ENCODE measurements at regions not wholly inside any gene's neighbourhood (a gene's known extent, or its start where the extent isn't known, plus 50 kb on each side); places are given as distances from the start of the nearest gene placed in this dataset.
A peak's percentile ranks its signal among the peaks of the same experiment; 100 is the strongest.

DNA sequence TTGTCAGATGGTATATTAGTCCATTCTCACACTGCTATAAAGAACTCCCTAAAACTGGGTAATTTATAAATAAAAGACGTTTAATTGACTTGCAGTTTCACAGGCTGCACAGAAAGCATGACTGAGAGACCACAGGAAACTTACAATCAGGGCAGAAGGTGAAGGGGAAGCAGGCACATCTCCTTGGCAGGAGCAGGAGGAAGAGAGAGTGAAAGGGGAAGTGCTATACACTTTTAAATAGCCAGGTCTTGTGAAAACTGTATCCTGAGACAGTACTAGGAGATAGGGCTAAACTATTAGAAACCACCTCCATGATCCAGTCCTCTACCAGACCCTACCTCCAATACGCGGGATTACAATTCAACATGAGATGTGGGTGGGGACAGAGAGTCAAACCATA is 193.9 kb upstream of the KCNG1 start:
- DNase-seq, result no peak

DNA sequence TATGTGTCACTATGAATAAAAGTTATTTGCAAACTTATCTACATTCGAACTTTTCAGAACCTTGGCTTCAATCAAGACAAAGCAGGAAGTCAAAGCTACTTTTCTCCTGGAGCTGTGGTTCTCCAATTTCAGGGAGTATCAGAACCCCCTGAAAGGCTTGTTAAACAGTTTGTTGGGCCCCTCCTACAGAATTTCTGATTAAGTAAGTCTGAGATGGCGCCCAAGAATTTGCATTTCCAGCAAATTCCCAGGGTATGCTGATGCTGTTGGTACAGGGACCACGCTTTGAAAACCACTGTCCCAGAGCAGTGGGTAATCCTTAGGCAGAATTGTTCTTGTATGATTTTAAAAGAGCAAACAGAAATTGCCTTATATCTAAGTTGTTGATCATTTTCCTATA is 189.9 kb upstream of the KCNG1 start:
- DNase-seq, result no peak

DNA sequence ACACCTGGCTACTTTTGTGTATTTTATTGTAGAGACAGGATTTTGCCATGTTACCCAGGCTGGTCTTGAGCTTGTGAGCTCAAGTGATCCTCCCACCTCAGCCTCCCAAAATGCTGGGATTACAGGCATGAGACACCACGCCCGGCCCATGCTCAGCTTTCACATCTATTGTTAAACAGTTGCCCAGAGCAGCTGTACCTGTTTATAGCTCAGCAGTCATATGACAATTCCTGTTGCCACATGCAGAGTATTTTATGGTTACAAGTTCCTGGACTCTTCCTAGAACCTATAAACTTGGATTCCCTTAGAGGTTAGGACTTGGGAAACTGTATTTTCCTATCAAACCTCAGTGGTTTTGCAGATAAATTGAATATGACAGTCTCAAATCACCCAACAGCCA is 188.3 kb upstream of the KCNG1 start:
- no peak for DNase-seq

DNA sequence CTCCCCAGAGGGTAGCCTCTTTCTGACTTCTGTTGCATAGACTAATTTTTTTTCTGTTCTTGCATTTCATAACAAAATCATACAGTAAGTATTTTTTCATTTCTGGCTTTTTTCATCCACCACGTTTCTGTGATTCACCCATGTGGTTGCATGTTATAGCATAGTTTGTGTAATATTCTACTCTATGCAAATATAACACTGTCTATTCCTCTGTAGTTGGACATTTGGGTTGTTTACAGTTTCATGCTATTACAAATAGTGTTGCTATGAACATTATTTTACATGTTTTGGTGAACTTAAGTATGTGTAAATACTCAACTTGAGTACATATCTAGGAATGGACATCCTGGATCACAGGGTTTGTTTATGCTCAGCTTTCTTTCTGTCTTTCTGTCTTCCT is 187.2 kb upstream of the KCNG1 start:
- DNase-seq, result no peak

DNA sequence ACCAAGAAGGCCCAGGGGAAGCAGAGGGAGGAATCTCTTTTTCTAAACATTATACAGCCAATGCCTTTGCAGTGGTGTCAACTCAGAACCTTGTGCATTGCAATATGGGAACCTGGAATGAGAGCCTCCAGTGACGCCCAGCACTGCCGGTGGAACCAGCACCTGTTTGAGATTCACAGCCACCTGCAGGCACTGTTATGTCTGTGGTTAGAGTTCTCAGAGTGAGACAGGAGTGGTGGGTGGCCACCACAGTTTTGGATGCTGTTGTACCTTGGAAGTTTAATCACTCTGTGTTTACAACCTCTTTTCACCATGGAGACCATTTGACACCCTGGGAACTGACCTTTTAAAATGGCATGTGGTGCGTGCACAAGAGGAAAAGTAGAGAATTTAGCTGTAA is 185.3 kb upstream of the KCNG1 start:
- no peak for DNase-seq

DNA sequence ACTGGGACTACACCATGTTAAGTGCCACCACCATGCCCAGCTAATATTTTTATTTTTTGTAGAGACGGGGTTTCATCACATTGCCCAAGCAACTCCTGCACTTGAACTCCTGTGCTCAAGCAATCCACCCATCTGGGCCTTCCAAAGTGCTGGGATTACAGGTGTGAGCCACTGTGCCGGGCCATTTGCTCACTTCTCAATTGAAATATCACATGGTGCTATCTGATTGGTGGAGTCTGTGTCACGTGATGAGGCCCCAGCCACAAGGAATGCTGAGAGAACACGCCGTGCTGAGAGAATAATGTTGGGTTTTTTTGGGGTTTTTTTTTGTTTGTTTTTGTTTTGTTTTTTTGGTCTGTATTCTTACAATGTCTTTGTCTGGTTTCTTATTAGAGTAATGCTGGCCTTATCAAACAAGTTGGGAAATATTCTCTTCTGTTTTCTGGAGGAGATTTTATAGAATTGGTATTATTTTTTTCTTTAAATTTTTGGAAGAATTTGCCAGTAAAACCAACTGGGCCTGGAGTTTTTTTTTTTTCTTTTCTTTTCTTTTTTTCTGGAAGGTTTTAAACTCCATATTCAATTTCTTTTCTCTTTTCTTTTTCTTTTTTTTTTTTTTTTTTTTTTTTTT is 183.2 kb upstream of the KCNG1 start:
- no peak for DNase-seq

DNA sequence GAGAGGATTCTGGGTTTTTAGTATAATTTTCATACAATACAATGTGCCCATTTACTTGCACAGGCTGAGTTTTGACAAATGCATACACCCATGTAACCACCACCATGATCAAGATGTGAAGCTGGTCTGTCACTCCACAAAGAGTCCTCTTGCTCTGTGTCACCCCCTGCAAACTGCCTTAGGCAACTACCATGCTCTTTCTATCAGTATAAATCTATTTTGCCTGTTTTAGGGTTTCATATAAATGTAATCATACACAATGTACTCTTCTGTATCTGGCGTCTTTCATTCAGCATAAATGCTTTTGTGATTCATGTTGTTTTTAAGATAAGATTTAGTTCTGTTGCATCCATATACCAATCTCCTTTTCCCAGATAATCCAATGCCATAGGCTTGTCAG is 181.9 kb upstream of the KCNG1 start:
- no peak for DNase-seq

DNA sequence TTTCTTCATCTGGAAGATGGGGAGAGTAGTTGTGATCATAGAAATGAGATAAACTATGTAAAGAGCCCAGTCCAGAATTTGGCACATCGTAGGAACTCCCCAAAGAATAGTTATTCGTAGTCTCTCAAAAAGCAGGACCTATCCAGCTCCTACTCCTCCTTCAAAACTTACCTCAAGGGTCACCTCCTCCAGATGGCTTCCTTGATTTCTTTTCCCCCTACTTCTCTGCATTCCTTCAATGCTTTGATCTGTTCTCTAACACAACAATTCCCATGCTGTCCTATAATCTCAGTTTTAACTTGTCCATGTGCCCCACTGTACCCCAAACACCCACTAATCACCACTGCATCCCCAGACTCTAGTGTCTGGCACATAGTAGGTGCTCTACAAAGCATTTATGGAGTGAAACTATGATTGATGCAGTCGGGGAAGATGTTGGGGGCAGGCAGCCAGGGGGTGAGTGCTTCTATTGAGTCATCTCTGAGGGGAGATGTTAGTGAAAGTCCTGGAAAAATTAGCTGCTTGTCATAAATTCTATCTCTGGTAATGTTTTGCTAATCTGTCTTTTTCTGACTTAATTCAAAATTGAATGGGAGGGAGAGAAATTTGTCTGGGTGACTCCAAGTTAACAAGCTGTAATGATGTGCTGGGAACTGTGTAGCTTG is 181.3 kb upstream of the KCNG1 start:
- no peak for DNase-seq

DNA sequence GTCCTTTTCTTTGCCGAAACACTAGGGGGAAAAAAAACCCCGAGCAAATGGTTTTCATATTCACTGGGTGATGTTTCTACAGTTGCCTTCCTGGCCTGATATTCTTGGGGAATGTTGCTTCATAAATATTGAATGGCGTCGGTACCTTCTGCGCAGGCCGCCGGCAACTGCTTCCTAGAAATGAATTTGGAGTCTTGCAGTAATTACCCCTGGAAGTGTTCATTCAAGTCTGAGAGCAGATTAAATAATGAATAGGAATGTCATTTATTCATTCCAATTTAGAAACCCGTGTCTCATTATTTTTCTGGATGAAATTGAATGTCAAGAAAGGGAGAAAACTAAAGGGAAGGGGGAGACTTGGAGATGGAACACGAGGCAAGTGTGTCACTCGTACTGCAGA is 179.4 kb upstream of the KCNG1 start:
- no peak for DNase-seq

DNA sequence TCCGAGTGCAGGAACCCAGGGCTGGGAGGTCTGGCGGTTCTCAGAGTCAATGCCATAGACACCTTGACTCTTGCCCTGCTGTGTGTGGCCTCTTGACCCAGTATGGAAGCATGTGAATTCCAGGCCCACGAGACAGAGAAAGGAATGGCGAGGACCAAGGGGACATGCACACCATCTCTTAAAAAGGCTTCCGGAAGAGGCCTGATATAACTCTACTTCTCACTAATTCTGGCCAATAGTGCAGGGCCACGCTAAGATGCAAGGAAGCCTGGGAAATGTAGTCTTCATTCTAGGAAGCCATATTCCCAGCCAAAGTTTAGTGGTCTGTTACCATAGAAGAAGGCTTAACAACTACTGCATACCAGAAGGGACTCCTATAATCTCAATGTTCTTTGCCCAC is 177.0 kb upstream of the KCNG1 start:
- no peak for DNase-seq

DNA sequence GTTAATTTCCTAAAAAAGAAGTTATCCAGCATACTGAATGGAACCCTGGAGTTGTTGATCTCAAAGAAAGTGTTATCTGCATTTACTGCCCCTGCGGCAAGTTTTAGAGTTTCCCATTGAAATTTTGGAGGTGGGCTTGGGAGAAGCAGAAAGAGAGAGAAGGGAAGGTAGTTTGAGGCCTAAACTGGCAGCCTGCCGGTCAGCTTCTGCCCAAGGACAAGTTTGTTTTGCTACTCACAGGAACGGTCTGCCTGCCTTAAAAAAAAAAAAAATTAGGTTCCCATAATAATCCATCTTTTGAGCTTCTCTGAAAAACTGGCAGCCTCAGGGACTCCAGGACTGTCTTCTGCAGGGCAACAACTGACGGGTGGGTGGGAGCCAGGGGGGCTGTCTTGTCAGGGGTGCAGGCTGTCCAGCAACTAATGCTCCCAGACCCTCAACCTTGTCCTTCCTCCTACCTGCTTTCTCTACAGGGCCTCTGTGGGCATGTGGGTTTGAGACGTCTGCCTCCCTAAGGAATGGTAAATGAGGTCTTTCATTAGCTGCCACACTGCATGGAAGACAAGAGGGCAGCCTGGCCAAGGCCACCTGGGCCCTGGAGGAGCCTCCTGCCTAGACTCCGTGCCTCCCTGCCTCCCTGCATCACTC is 176.1 kb upstream of the KCNG1 start:
- DNase-seq, result no peak

DNA sequence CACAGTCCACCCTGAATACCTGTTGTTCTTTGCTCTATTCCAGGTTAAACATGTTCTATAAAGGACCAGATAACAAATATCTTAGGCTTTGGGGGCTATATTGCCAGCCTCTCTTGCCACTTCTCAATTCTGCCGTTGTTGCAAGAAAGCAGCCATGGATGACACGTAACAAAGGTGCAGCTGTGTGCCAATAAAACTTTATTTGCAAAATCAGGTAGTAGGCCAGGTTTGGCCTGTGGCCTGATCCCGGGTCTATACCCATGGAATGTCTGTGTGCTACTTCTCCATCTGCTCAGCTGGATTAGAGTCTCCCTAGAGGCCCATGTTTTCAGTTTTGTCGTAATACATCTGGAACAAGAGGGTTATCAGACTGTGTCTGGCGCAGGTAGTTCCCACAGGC is 175.3 kb upstream of the KCNG1 start:
- DNase-seq, result no peak

DNA sequence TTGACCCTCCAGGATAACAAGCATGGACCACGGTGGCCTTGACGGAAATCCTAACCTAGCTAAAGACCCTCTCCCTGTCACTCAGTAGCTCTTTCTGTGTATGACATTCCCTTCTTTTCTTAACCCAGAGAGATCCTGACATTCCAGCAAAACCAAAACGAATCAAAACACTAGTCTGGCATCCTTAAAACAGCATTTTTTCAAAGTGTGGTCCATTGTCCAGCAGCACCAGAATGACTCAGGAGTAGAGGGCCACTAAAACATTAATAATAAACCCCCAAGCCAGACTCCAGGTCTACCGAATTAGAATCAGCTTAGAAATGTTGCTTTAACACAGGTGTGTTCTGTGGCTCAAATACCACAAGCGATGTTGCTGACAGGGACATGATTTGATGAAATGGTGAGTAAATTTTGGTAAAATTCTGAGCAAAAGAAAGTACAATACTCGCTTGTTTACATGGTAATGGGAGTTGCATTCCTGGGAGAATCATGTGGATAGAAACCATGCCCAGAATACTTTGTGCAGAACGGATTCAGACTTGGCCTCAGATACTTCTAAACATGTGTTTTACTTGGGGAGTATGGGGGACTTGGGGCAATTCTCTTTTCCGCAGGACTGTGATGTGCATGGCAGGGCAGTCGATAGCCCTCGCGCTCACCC is 174.2 kb upstream of the KCNG1 start:
- DNase-seq, result no peak

DNA sequence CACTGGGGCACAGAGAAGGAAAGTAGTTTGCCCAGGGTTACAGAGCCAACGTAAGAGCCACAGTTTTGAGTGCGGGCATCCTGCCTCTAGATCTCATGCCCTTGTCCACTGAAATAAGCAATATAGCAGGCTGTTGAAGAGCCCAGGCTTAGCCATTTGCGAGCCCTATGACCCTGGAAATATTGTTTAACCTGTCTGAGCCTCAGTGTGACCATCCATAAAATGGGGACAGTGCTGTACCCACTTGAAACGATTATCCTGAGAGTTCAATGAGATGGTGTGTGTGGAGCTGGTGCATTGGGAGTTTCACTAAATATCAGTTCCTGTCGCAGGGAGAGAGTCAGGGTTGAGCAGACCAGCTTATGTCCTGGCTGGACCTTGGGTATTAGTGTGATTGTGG is 173.1 kb upstream of the KCNG1 start:
- no peak for DNase-seq

DNA sequence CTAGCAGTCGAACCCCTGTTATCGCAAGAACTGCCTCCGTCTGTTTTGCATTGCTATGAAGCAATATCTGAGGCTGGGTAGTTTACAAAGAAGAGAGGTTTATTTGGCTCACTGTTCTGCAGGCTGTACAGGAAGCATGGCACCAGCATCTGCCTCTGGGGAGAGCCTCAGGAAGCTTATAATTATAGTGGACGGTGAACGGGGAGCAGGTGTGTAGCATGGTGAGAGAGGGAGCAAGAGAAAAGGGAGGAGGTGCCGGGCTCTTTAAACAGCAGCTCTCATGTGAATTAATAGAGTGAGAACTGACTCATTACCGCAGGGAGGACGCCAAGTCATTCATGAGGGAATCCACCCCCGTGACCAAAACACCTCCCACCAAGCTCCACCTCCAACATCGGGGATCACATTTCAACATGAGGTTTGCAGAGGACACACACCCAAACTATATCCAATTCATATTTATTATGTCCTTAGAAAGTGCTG is 172.6 kb upstream of the KCNG1 start:
- DNase-seq, result peak; percentile 58

DNA sequence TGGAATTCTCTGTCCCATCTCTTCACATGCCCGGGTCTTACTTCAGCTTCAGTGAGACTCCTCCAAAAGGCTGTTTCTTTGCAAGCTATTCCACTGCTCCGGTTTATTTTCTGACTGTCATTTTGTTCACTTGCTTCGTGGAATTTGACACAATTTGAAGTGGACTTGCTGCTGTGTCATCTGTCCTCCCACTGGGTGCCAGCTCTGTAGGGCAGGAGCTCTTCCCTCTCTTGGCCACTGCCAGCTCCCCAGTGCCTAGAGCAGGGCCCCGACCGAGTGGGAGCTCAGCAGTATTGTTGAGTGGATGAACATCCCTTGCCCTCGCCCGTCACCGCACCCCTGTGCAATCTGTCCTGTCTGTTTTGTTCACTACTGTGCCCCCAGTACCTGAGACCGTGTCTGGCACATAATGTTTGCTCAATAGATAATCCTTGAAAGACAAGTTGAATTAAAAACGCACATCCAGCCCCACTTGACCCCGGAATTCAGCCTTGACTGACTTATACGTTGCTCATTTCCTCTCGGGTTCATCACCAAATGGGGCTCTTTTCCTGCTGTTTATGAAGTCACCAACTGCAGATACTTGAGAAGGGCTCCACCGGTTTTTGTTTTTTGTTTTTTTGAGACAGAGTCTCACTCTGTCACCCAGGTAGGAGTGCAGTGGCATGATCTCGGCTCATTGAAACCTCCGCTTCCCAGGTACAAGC is 170.3 kb upstream of the KCNG1 start:
- DNase-seq, result peak; percentile 58

DNA sequence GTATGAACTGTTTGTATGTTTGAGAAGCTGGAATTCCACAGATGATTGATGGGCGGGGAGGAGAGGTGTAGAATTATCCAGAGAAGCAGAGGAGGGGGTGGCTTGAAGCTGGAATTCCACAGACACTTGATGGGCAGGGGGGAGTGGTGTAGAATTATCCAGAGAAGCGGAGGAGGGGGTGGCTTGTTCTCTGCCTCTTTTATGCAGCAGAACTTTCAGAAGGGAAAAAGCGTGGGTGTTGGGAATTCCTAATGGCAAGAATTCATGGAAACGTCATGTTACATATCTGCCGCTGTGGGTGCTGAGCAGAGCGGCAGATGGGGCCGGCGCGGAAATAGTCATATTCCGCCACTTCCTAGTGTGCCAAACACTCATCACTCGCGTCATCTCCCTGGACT is 167.9 kb upstream of the KCNG1 start:
- no peak for DNase-seq

DNA sequence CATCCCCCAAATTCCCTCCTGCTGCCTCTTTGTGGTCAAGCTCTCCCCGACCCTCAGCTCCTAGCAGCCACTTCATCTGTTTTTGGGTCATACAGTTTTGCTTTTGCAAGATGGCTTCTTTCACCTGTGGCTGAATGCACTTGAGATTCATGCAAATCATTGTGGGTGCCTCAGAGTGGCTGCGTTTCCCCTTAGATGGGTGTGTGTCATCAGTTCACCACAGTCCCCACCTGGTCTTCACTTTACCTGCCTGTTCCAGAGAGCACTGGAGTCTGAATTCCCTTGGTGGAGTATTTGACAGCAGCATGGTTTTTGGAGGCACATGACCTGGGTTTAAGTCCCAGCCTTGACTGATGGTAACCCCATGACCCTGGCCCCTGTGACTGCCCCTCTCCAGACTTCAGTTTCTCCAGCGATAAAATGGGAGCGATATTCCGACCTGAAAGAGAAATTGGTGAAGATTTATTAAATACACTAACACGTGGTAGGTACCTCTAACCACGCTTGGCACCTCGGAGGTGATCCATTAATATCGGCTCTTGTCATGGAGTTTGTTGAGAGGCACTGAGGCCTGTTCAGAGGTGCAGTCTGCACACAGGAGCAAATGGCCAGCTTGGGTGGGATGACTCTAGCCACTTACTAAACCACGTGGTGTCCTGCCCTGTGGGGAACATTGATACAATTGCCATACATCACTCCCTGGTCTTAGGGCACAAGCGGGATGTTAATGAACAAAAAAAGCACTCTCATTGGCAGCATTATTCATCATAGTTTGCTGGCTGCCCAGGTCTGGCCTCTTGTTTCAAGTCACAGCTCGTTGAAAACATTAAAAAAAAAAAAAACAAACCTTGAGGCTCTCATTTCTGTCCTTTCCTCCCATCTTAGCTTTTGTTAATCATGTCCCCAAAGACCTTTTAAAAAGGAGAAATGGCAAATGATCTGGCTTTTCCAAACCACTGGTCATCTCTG is 167.2 kb upstream of the KCNG1 start:
- no peak for DNase-seq

DNA sequence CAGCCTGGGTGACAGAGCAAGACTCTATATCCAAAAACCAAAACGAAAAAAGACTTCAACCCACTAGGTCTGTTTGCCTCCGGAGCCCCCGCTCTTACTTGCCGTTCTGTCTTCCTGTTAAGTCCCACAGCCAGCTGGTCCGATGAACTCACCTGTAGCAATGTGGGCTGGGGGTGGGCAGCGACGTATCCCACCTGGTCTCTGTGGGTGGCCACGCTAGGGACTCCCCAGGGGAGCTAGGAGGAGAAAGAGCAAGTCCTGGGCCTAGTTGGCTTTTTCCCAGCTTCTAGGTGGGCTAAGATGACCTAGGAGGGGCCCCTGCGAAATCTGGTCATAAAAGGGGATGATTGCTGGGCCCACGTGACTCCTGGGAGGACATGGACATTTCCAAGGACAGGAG is 166.0 kb upstream of the KCNG1 start:
- DNase-seq, result no peak

DNA sequence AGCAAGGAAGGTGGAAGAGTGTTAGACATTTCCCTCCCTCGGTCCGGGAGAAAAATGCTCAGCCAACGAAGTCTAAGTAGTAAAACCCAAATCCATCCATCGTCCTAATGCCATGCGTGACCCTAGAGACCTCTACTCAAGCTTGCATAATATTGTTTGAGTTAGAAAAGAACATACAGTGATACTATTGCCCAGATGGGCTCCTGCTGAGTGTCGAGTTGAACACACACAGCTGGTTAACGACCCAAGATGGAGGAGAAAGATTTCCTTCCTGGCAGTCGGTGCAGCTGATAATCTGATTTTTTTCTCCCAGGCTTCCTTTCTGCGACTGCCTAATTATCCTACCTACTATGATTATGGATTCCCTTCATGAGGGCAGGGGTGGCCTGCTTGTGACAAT is 164.4 kb upstream of the KCNG1 start:
- DNase-seq, result no peak

DNA sequence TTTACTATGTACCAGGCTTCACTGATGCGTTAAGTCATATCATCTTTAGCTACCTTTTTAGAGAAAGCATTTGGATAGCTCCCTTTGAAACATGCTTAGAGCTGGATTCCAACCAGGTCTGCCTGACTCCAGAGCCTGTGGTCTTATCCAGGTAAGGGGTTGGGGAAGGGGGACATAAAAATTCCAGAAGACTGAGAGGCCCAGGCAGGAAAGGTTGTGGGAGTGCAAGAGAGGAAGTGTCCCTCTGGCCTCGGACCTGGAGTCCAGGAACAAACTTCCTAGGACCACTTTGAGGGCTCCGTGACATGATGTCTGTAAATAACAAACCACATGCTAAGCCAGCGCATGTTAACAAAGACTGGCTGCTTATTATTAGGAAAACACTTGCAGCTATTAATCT is 163.0 kb upstream of the KCNG1 start:
- no peak for DNase-seq

DNA sequence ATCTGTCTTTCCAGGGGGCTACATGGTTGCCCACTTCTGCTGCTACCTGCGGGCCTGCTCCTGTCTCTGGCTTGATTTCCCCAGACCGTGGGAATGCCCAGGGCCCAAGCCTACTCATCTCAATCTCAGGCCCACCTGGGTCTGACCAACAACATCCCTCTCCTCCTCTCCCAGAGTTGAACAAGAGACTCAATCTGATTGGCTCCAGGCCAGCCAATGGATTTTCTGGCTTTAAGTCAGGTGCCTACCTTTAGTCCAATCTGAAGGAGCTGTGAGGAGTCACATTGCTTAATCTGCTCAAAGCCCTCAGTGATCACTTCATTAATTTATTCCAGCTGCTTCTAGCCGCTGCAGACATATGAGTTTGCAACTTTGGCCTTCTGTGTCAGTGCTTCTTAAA is 162.4 kb upstream of the KCNG1 start:
- no peak for DNase-seq

All from fibroblast of skin of right quadriceps (primary cell).